K562 (cell line): ENCODE measurements at regions not wholly inside any gene's neighbourhood (a gene's known extent, or its start where the extent isn't known, plus 50 kb on each side); places are given as distances from the start of the nearest gene placed in this dataset.

ENCODE experiments used
- ATAC-seq: fragments of 200-7000 bp; cut with Tn5 transposase; 3 replicates; pipeline ENCODE4 v1.9.1; 2020; ENCODE audit warnings: moderate library complexity
- BruUV-seq: library from RNA; stranded (reverse); fragments of 400-500 nt; replicated peaks from 2 replicates; lab custom pipeline; 2021; lab: Mats Ljungman, UMichigan
- CTCF ChIA-PET: fragments of 300-600 bp; formaldehyde crosslinking; extraction: SDS; loops from one replicate; lab custom pipeline; 2021; ENCODE audit warnings: low intra/inter-chr PET ratio; lab: Yijun Ruan, JAX
- POLR2A ChIA-PET: fragments of 300-600, 350-650 bp; sonication (Branson Sonifier 250); formaldehyde crosslinking; extraction: SDS; loops from one replicate; lab custom pipeline; 2021; ENCODE audit warnings: antibody characterized with exemption, inconsistent platforms; lab: Yijun Ruan, JAX
- DNase-seq, 4 experiments: peaks; one replicate each; pipeline versions ENCODE4 v3.0.0 to v3.0.0-alpha.2; 2011 to 2018; ENCODE audit warnings: low spot score in 3 of 4, mixed read lengths in 3 of 4; ENCODE audit errors: extremely low read depth in 1 of 4
- FAIRE-seq: peaks from 2 replicates; lab custom pipeline; 2011; peaks lifted over from hg19 to GRCh38; lab: Jason Lieb, UNC
- H2AFZ ChIP-seq: 2 replicates; pipeline ENCODE4 v1.6.0; 2011; ENCODE audit warnings: low read depth, low read length, control low read depth, inconsistent platforms
- H3K27ac ChIP-seq: fragments of 200-600 bp; 3 replicates; pipeline ENCODE4 v1.8.0; 2011; ENCODE audit warnings: low read depth, mild to moderate bottlenecking, control low read depth, inconsistent platforms, low read length, moderate library complexity, mixed read lengths; ENCODE audit errors: extremely low read depth
- H3K27me3 ChIP-seq, 2 experiments: fragments of 300-600 bp in 1 of 2; 2 replicates in 1 of 2; 3 replicates in 1 of 2; pipeline versions ENCODE4 v1.6.0 to v1.8.0; 2011; ENCODE audit warnings: inconsistent platforms in 2 of 2, low read length in 2 of 2, mild to moderate bottlenecking in 1 of 2, mixed read lengths in 1 of 2, moderate library complexity in 1 of 2; ENCODE audit not compliant: control insufficient read depth in 2 of 2, insufficient read depth in 2 of 2
- H3K36me3 ChIP-seq: fragments of 300-600 bp; 3 replicates; pipeline ENCODE4 v1.8.0; 2011; ENCODE audit warnings: mild to moderate bottlenecking, low read length, inconsistent platforms; ENCODE audit not compliant: control insufficient read depth, insufficient read depth
- H3K4me1 ChIP-seq, 2 experiments: fragments of 200-600 bp in 1 of 2; replicated peaks in 1 of 2; 2 replicates in 1 of 2; 3 replicates in 1 of 2; pipeline versions ENCODE4 v1.5.1 to v1.8.0; 2011; ENCODE audit warnings: inconsistent platforms in 2 of 2, low read length in 2 of 2, mild to moderate bottlenecking in 1 of 2, mixed read lengths in 1 of 2, moderate library complexity in 1 of 2; ENCODE audit not compliant: control insufficient read depth in 2 of 2, insufficient read depth in 2 of 2
- H3K4me2 ChIP-seq: 2 replicates; pipeline ENCODE4 v1.6.1; 2011; ENCODE audit warnings: low read length, control low read depth, inconsistent platforms, mixed read lengths; ENCODE audit not compliant: insufficient read depth
- H3K4me3 ChIP-seq: fragments of 200-600 bp; sonication (generic), shearing (Covaris generic); 2 replicates; pipeline ENCODE4 v1.5.1; 2016; ENCODE audit warnings: control low read depth, inconsistent platforms
- H3K79me2 ChIP-seq: fragments of 200-600 bp; 3 replicates; pipeline ENCODE4 v1.8.0; 2011; ENCODE audit warnings: low read length, inconsistent platforms; ENCODE audit not compliant: control insufficient read depth, insufficient read depth
- H3K9ac ChIP-seq, 2 experiments: 2 replicates each; pipeline versions ENCODE4 v1.6.0 to v1.6.1; 2011; ENCODE audit warnings: low read depth in 2 of 2, low read length in 2 of 2, control low read depth in 1 of 2, inconsistent platforms in 1 of 2, mild to moderate bottlenecking in 1 of 2, mixed read lengths in 1 of 2; ENCODE audit not compliant: insufficient read depth in 1 of 2
- H3K9me1 ChIP-seq: one replicate; pipeline ENCODE4 v1.6.0; 2011; ENCODE audit warnings: inconsistent platforms, mild to moderate bottlenecking, low read length, moderate library complexity; ENCODE audit not compliant: control insufficient read depth, insufficient read depth
- H3K9me3 ChIP-seq: replicated peaks from 2 replicates; pipeline ENCODE4 v1.5.1; 2011; ENCODE audit warnings: low read depth, low read length, inconsistent platforms; ENCODE audit not compliant: control insufficient read depth, insufficient read depth
- H4K20me1 ChIP-seq: replicated peaks from 2 replicates; pipeline ENCODE4 v1.6.1; 2011; ENCODE audit warnings: low read length, inconsistent platforms, mixed read lengths; ENCODE audit not compliant: control insufficient read depth, insufficient read depth
- CHCHD3 ChIP-seq: fragments of 250-450 bp; sonication (Bioruptor Pico); IDR thresholded peaks from 2 replicates; pipeline ENCODE4 v2.1.2; 2022; ENCODE audit warnings: mild to moderate bottlenecking
- CSDE1 ChIP-seq, 2 experiments: fragments of 450-650 bp; IDR thresholded peaks; 2 replicates each; pipeline ENCODE4 v1.6.1; 2016; ENCODE audit warnings: mild to moderate bottlenecking in 1 of 2
- ETS2 ChIP-seq: IDR thresholded peaks from 2 replicates; pipeline ENCODE4 v1.6.1; 2016; ENCODE audit warnings: borderline replicate concordance, missing genetic modification characterization, mild to moderate bottlenecking, moderate library complexity, missing compliant biosample characterization; ENCODE audit not compliant: poor library complexity, severe bottlenecking
- FIP1L1 ChIP-seq: fragments of 200-400 bp; formaldehyde crosslinking; IDR thresholded peaks from 2 replicates; pipeline ENCODE4 v1.6.1; 2018; ENCODE audit warnings: mild to moderate bottlenecking, low read depth, low read length; ENCODE audit not compliant: poor library complexity, severe bottlenecking
- FOXJ3 ChIP-seq: sonication (generic); formaldehyde crosslinking; IDR thresholded peaks from 2 replicates; pipeline ENCODE4 v1.4.0; 2020; ENCODE audit warnings: mild to moderate bottlenecking, missing genetic modification reagents
- LARP7 ChIP-seq: fragments of 450-650 bp; IDR thresholded peaks from 2 replicates; pipeline ENCODE4 v1.6.1; 2016
- MAFF ChIP-seq: IDR thresholded peaks from 2 replicates; pipeline ENCODE4 v1.6.1; 2012; ENCODE audit warnings: low read length, improper control_type of control experiment
- MBD2 ChIP-seq: sonication (generic); IDR thresholded peaks from 2 replicates; pipeline ENCODE4 v1.6.1; 2016; ENCODE audit warnings: low read depth, borderline replicate concordance
- MIER1 ChIP-seq: fragments of 450-650 bp; IDR thresholded peaks from 2 replicates; pipeline ENCODE4 v1.6.1; 2016; ENCODE audit warnings: antibody characterized with exemption, mild to moderate bottlenecking, low read depth
- PHTF2 ChIP-seq: fragments of 250-450 bp; sonication (Bioruptor Pico); IDR thresholded peaks from 2 replicates; pipeline ENCODE4 v1.5.0; 2021; ENCODE audit warnings: mild to moderate bottlenecking
- PYGO2 ChIP-seq: fragments of 450-650 bp; IDR thresholded peaks from 2 replicates; pipeline ENCODE4 v1.6.1; 2016; ENCODE audit warnings: mild to moderate bottlenecking, missing genetic modification characterization, moderate library complexity, missing compliant biosample characterization
- SMARCE1 ChIP-seq: fragments of 450-650 bp; IDR thresholded peaks from 2 replicates; pipeline ENCODE4 v1.7.1; 2016; ENCODE audit warnings: mild to moderate bottlenecking
- SP1 ChIP-seq: sonication (generic); formaldehyde crosslinking; IDR thresholded peaks from 2 replicates; pipeline ENCODE4 v1.8.1; 2022; ENCODE audit warnings: mild to moderate bottlenecking, missing genetic modification reagents
- ZNF224 ChIP-seq: sonication (generic); formaldehyde crosslinking; IDR thresholded peaks from 2 replicates; pipeline ENCODE4 v1.8.0; 2022; ENCODE audit warnings: mild to moderate bottlenecking, missing genetic modification reagents
- ZNF408 ChIP-seq: fragments of 250-450 bp; sonication (Bioruptor Pico); IDR thresholded peaks from 2 replicates; pipeline ENCODE4 v1.4.0; 2020; ENCODE audit warnings: low read depth, mild to moderate bottlenecking, moderate library complexity
- ZNF639 ChIP-seq, 2 experiments: fragments of 200-800 bp in 1 of 2; sonication (Bioruptor generic) in 1 of 2; sonication (generic) in 1 of 2; formaldehyde crosslinking in 1 of 2; IDR thresholded peaks in 1 of 2; conservative IDR thresholded peaks in 1 of 2; 2 replicates each; pipeline versions ENCODE4 v1.5.0 to v1.6.1; 2016 to 2020; ENCODE audit warnings: missing compliant biosample characterization in 1 of 2, missing genetic modification characterization in 1 of 2, missing genetic modification reagents in 1 of 2
- ZNF778 ChIP-seq: fragments of 450-650 bp; formaldehyde crosslinking; IDR thresholded peaks from 2 replicates; pipeline ENCODE4 v1.4.0; 2020; ENCODE audit warnings: mild to moderate bottlenecking, moderate library complexity
- WGBS: fragments of 100-300 bp; shearing (Covaris generic); methylation state at CpG from one replicate; pipeline ENCODE4 v1.1.6; 2016; ENCODE audit warnings: low coverage, mixed read lengths; ENCODE audit not compliant: insufficient coverage; ENCODE audit errors: missing lambda C conversion rate; 5-methylcytosine and 5-hydroxymethylcytosine counted together
- in situ Hi-C: fragments of 300-500 bp; cut with MboI; formaldehyde crosslinking; loops from 4 replicates; pipeline ENCODE4 v1.15.0; 2018; ENCODE audit warnings: inconsistent platforms, mixed read lengths
- intact Hi-C: fragments of 100-400 bp; cut with micrococcal nuclease; formaldehyde crosslinking; loops from 2 replicates; pipeline ENCODE4 v1.14.2; 2022
- TF ChIP-seq, protein P1 (sequence below): fragments of 450-650 bp; IDR thresholded peaks from 2 replicates; pipeline ENCODE4 v1.7.0; 2016; ENCODE audit warnings: borderline replicate concordance

DNA sequence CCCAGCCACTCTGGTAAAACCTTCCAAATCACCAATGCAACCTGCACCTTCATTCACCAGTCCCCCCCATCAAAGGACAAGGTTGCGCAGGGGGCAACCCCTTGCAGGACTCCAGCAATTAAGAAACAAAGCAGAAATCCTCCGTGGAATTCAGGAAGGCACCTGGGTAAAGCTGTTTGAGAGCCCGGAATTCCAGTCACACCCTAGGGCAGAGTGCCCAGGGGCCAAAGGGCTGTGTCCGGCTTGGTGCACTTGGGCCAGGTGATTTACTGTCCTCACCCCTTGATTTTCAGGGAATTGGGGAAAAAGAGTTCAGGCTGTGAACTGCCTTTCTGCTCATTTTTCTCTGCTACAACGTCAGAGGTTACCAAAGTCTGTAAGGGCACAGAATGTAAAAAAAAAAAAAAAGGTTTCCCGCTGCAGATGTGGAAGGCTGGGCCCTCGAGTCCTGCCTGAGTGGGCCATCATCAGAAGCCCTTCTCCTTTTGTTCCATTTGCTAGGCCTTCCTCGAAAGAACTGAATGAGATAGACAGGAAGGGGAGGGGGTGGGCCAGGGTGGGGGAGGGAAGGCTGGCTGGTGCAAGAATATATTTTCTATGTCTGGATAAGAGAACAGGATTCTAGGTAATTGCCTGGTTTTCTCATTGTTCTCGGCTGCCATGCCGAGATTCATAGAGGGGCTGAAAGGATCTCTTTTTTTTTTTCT is 266.5 kb upstream of the PSMD7 start:
- ChIA-PET CTCF (no interaction called here), POLR2A (no interaction called here)
- intact Hi-C loops (no loop called here), in situ Hi-C loops (no loop called here)
- no peaks in the 10 kb centered on the region for H3K9me3 ChIP-seq
- DNase-seq = no peak
- H3K4me3 ChIP-seq = no peak overlapping the region
- no peak for ATAC-seq
- H3K79me2 ChIP-seq = no peaks in the 10 kb centered on the region
- no peak overlapping the region for H2AFZ ChIP-seq
- no peak overlapping the region for H3K4me2 ChIP-seq
- no peak for FAIRE-seq
- H3K27ac ChIP-seq = no peak overlapping the region
- H3K9me1 ChIP-seq = no peaks in the 10 kb centered on the region
- no TSS peak for BruUV-seq
- no peaks in the 10 kb centered on the region for H3K4me1 ChIP-seq
- H3K9ac ChIP-seq = no peak overlapping the region
- H3K27me3 ChIP-seq = peaks cover 0 to 5% of the 10 kb centered on the region in 2 experiments; a peak in 2 of 5 replicates
- no peaks in the 10 kb centered on the region; the same call in 1 of the 2 replicates for H4K20me1 ChIP-seq
- no peaks in the 10 kb centered on the region for H3K36me3 ChIP-seq
- 1% methylated on average over 9 of the region's 10 CpGs for WGBS
- TF ChIP-seq ETS2 (no peak), MIER1 (no peak), FIP1L1 (no peak), PYGO2 (tag) (no peak), MAFF (no peak), MBD2 (no peak), LARP7 (no peak), CSDE1 (IDR thresholded peaks at IDR 0.05) (no peak), ZNF639 (CRISPR knock-in tag; conservative IDR thresholded peaks at IDR 0.05 in 1 of 2, IDR thresholded peaks at IDR 0.05 in 1 of 2) (no peak), PHTF2 (CRISPR knock-in tag) (no peak), CHCHD3 (CRISPR knock-in tag) (no peak), ZNF778 (CRISPR knock-in tag) (no peak), ZNF224 (no peak), ZNF408 (no peak), SMARCE1 (no peak), SP1 (no peak), FOXJ3 (no peak)
- TF ChIP-seq, protein P1, sequence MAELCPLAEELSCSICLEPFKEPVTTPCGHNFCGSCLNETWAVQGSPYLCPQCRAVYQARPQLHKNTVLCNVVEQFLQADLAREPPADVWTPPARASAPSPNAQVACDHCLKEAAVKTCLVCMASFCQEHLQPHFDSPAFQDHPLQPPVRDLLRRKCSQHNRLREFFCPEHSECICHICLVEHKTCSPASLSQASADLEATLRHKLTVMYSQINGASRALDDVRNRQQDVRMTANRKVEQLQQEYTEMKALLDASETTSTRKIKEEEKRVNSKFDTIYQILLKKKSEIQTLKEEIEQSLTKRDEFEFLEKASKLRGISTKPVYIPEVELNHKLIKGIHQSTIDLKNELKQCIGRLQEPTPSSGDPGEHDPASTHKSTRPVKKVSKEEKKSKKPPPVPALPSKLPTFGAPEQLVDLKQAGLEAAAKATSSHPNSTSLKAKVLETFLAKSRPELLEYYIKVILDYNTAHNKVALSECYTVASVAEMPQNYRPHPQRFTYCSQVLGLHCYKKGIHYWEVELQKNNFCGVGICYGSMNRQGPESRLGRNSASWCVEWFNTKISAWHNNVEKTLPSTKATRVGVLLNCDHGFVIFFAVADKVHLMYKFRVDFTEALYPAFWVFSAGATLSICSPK = no peak
